Umbilical cord (tissue), 1 donor: ENCODE measurements at regions not wholly inside any gene's neighbourhood (a gene's known extent, or its start where the extent isn't known, plus 50 kb on each side); places are given as distances from the start of the nearest gene placed in this dataset.

Experiments
- DNase-seq: peaks from one replicate; pipeline ENCODE4 v3.0.0-alpha.2; 2015; ENCODE audit warnings: low spot score

- DNase-seq: peak; percentile 48
Measured at GRCh38 chr6:138550346-138550767, 51.1 kb upstream of the NHSL1 start.

- DNase-seq: no peak
Measured at GRCh38 chr6:138554146-138554545, 54.9 kb upstream of the NHSL1 start.

GRCh38 chr6:138555421-138555988, 56.2 kb upstream of the NHSL1 start:
- DNase-seq: peak; percentile 19

- DNase-seq: no peak
Measured at GRCh38 chr6:138557147-138557546, 57.9 kb upstream of the NHSL1 start.

- no peak for DNase-seq
Measured at GRCh38 chr6:138559143-138559542, 59.8 kb upstream of the NHSL1 start.

GRCh38 chr6:138560130-138560860, 61.0 kb upstream of the NHSL1 start:
- DNase-seq: peak; percentile 75

GRCh38 chr6:138562691-138563090, 63.4 kb upstream of the NHSL1 start:
- DNase-seq: no peak

- no peak for DNase-seq
Measured at GRCh38 chr6:138563231-138563630, 63.9 kb upstream of the NHSL1 start.

- no peak for DNase-seq
Measured at GRCh38 chr6:138563650-138564049, 64.4 kb upstream of the NHSL1 start.

GRCh38 chr6:138564170-138564721, 65.0 kb upstream of the NHSL1 start:
- no peak for DNase-seq

- DNase-seq: no peak
Measured at GRCh38 chr6:138567052-138567451, 67.8 kb upstream of the NHSL1 start.

GRCh38 chr6:138568997-138569396, 69.7 kb upstream of the NHSL1 start:
- DNase-seq: no peak

- no peak for DNase-seq
Measured at GRCh38 chr6:138569554-138569953, 70.3 kb upstream of the NHSL1 start.

GRCh38 chr6:138569970-138570724, 70.9 kb upstream of the NHSL1 start:
- no peak for DNase-seq

GRCh38 chr6:138570725-138571029, 71.4 kb upstream of the NHSL1 start:
- DNase-seq: no peak

- peak; percentile 36 for DNase-seq
Measured at GRCh38 chr6:138571181-138571580, 71.9 kb upstream of the NHSL1 start.

GRCh38 chr6:138571585-138572166, 72.4 kb upstream of the NHSL1 start:
- no peak for DNase-seq

GRCh38 chr6:138572167-138572875, 73.0 kb upstream of the NHSL1 start:
- DNase-seq: peak; percentile 86

- no peak for DNase-seq
Measured at GRCh38 chr6:138572885-138573284, 73.6 kb upstream of the NHSL1 start.

- no peak for DNase-seq
Measured at GRCh38 chr6:138575257-138575656, 76.0 kb upstream of the NHSL1 start.

GRCh38 chr6:138576313-138576712, 77.0 kb upstream of the NHSL1 start:
- DNase-seq: no peak
